Liver (tissue), 8 donors: ENCODE measurements at regions not wholly inside any gene's neighbourhood (a gene's known extent, or its start where the extent isn't known, plus 50 kb on each side); places are given as distances from the start of the nearest gene placed in this dataset.

ENCODE experiments used
- DNase-seq: peaks from one replicate; pipeline ENCODE4 v3.0.0-alpha.2; 2017; ENCODE audit warnings: low spot score
- H3K27ac ChIP-seq, 2 donors: one replicate each; pipeline ENCODE4 v1.7.0; 2013; ENCODE audit warnings: inconsistent platforms in 2 of 2, low read length in 2 of 2, control low read depth in 1 of 2, low read depth in 1 of 2, mild to moderate bottlenecking in 1 of 2
- H3K27me3 ChIP-seq, 4 donors: one replicate each; pipeline versions ENCODE4 v1.6.1 to v1.7.0; 2013; ENCODE audit warnings: low read length in 3 of 4, inconsistent platforms in 1 of 4, mild to moderate bottlenecking in 1 of 4, moderate library complexity in 1 of 4; ENCODE audit not compliant: control insufficient read depth in 4 of 4, insufficient read depth in 4 of 4
- H3K36me3 ChIP-seq, 4 donors: one replicate each; pipeline versions ENCODE4 v1.6.1 to v1.7.0; 2013; ENCODE audit warnings: low read length in 3 of 4, mild to moderate bottlenecking in 3 of 4, low read depth in 1 of 4, moderate library complexity in 1 of 4; ENCODE audit not compliant: control insufficient read depth in 4 of 4, insufficient read depth in 3 of 4
- H3K4me1 ChIP-seq, 4 donors: one replicate each; pipeline versions ENCODE4 v1.6.1 to v1.7.0; 2013; ENCODE audit warnings: low read length in 3 of 4, mild to moderate bottlenecking in 3 of 4, moderate library complexity in 1 of 4; ENCODE audit not compliant: control insufficient read depth in 4 of 4, insufficient read depth in 4 of 4
- H3K4me3 ChIP-seq, 3 donors: one replicate each; pipeline versions ENCODE4 v1.6.1 to v1.7.0; 2013; ENCODE audit warnings: low read length in 3 of 3, control low read depth in 1 of 3, low read depth in 1 of 3, mild to moderate bottlenecking in 1 of 3
- H3K9ac ChIP-seq, 2 donors: one replicate each; pipeline ENCODE4 v1.7.0; 2013; ENCODE audit warnings: low read length in 2 of 2, mild to moderate bottlenecking in 2 of 2, moderate library complexity in 2 of 2, control low read depth in 1 of 2, low read depth in 1 of 2
- H3K9me3 ChIP-seq, 4 donors: one replicate each; pipeline versions ENCODE4 v1.6.1 to v1.7.0; 2013; ENCODE audit warnings: low read length in 3 of 4; ENCODE audit not compliant: control insufficient read depth in 4 of 4
- EGR1 ChIP-seq, 2 donors: IDR thresholded peaks; 2 replicates each; pipeline ENCODE4 v1.6.1; 2016 to 2018; ENCODE audit warnings: antibody characterized with exemption in 2 of 2, low read depth in 2 of 2
- FOXA2 ChIP-seq: IDR thresholded peaks from 2 replicates; pipeline ENCODE4 v1.6.1; 2016; ENCODE audit warnings: antibody characterized with exemption
- GABPA ChIP-seq, 2 donors: IDR thresholded peaks in 1 of 2; conservative IDR thresholded peaks in 1 of 2; 2 replicates each; pipeline ENCODE4 v1.6.1; 2016; ENCODE audit warnings: antibody characterized with exemption in 2 of 2, mild to moderate bottlenecking in 1 of 2, moderate library complexity in 1 of 2
- HNF4A ChIP-seq, 2 donors: conservative IDR thresholded peaks; 2 replicates each; pipeline ENCODE4 v1.6.1; 2016; ENCODE audit warnings: antibody characterized with exemption in 2 of 2, mild to moderate bottlenecking in 2 of 2
- HNF4G ChIP-seq: IDR thresholded peaks from 2 replicates; pipeline ENCODE4 v1.6.1; 2016; ENCODE audit warnings: antibody characterized with exemption
- JUND ChIP-seq, 2 donors: IDR thresholded peaks; 2 replicates each; pipeline ENCODE4 v1.6.1; 2016; ENCODE audit warnings: antibody characterized with exemption in 2 of 2
- NR2F2 ChIP-seq: IDR thresholded peaks from 2 replicates; pipeline ENCODE4 v1.6.1; 2016; ENCODE audit warnings: antibody characterized with exemption
- RAD21 ChIP-seq, 2 donors: IDR thresholded peaks; 2 replicates each; pipeline ENCODE4 v1.6.1; 2016; ENCODE audit warnings: antibody characterized with exemption in 2 of 2, mild to moderate bottlenecking in 2 of 2
- RXRA ChIP-seq, 2 donors: IDR thresholded peaks; 2 replicates each; pipeline ENCODE4 v1.6.1; 2017 to 2018; ENCODE audit warnings: antibody characterized with exemption in 2 of 2, mild to moderate bottlenecking in 1 of 2
- TAF1 ChIP-seq: conservative IDR thresholded peaks from 2 replicates; pipeline ENCODE4 v1.6.1; 2016; ENCODE audit warnings: antibody characterized with exemption, mild to moderate bottlenecking
- YY1 ChIP-seq: IDR thresholded peaks from 2 replicates; pipeline ENCODE4 v1.6.1; 2016; ENCODE audit warnings: antibody characterized with exemption, mild to moderate bottlenecking
- whole genome bisulfite sequencing: extraction: QIAGEN DNeasy Blood & Tissue Kit; methylation state at CpG from one replicate; pipeline ENCODE4 v1.1.7; 2013; 5-methylcytosine and 5-hydroxymethylcytosine counted together
- TF ChIP-seq, protein P1 (sequence below): IDR thresholded peaks from 2 replicates; pipeline ENCODE4 v1.6.1; 2016; ENCODE audit warnings: antibody characterized with exemption
- TF ChIP-seq, protein P2 (sequence below): fragments of 150-350 bp; IDR thresholded peaks from 2 replicates; pipeline ENCODE4 v1.5.1; 2017; ENCODE audit warnings: improper control_type of control experiment, low read depth, low read length; ENCODE audit not compliant: missing input control
- TF ChIP-seq, protein P3 (sequence below): IDR thresholded peaks from 2 replicates; pipeline ENCODE4 v1.6.1; 2016; ENCODE audit warnings: antibody characterized with exemption
- TF ChIP-seq, protein P4 (sequence below): IDR thresholded peaks from 2 replicates; pipeline ENCODE4 v1.6.1; 2016; ENCODE audit warnings: antibody characterized with exemption, mild to moderate bottlenecking
- donor health status: healthy.
- donor health status: healthy.
- donor health status: healthy.
- donor health status: healthy.
- donor health status: healthy.

DNA sequence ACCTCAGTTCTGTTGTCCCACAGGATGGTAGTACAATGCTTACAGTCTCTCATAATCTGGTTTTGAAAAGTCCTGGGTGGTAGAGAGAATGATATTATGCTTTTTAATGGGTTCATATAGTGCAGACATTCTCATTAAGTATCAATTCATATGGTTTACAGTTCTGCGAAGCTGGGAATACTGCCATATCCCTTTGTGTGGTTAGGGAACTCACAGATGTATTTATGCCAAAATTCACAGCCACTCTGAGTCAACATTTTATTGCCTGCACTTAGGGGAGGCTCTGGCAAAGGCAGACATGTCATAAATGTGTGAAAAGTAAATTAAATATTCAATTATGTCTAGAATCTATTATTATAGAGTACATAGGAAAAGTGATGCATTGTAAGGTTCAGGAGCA is 808.2 kb downstream of the SUCLG1 start:
- H3K27ac ChIP-seq: no peak overlapping the region
- no peak overlapping the region for H3K4me3 ChIP-seq
- H3K9ac ChIP-seq: no peak overlapping the region
- WGBS: 74% methylated on average over 1 of the region's 1 CpG
- no peaks in the 10 kb centered on the region for H3K4me1 ChIP-seq
- TF ChIP-seq, protein P1, sequence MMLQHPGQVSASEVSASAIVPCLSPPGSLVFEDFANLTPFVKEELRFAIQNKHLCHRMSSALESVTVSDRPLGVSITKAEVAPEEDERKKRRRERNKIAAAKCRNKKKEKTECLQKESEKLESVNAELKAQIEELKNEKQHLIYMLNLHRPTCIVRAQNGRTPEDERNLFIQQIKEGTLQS: no peak
- TF ChIP-seq YY1 (no peak), HNF4G (no peak), HNF4A (conservative IDR thresholded peaks at IDR 0.05) (no peak), TAF1 (no peak), EGR1 (IDR thresholded peaks at IDR 0.05; ENCODE audit: low read depth in 2 of 2) (no peak), JUND (IDR thresholded peaks at IDR 0.05) (no peak), RXRA (IDR thresholded peaks at IDR 0.05) (no peak), RAD21 (IDR thresholded peaks at IDR 0.05) (no peak), FOXA2 (no peak)
- TF ChIP-seq, protein P2, sequence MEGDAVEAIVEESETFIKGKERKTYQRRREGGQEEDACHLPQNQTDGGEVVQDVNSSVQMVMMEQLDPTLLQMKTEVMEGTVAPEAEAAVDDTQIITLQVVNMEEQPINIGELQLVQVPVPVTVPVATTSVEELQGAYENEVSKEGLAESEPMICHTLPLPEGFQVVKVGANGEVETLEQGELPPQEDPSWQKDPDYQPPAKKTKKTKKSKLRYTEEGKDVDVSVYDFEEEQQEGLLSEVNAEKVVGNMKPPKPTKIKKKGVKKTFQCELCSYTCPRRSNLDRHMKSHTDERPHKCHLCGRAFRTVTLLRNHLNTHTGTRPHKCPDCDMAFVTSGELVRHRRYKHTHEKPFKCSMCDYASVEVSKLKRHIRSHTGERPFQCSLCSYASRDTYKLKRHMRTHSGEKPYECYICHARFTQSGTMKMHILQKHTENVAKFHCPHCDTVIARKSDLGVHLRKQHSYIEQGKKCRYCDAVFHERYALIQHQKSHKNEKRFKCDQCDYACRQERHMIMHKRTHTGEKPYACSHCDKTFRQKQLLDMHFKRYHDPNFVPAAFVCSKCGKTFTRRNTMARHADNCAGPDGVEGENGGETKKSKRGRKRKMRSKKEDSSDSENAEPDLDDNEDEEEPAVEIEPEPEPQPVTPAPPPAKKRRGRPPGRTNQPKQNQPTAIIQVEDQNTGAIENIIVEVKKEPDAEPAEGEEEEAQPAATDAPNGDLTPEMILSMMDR: no peak
- TF ChIP-seq, protein P3, sequence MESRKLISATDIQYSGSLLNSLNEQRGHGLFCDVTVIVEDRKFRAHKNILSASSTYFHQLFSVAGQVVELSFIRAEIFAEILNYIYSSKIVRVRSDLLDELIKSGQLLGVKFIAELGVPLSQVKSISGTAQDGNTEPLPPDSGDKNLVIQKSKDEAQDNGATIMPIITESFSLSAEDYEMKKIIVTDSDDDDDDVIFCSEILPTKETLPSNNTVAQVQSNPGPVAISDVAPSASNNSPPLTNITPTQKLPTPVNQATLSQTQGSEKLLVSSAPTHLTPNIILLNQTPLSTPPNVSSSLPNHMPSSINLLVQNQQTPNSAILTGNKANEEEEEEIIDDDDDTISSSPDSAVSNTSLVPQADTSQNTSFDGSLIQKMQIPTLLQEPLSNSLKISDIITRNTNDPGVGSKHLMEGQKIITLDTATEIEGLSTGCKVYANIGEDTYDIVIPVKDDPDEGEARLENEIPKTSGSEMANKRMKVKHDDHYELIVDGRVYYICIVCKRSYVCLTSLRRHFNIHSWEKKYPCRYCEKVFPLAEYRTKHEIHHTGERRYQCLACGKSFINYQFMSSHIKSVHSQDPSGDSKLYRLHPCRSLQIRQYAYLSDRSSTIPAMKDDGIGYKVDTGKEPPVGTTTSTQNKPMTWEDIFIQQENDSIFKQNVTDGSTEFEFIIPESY: no peak
- TF ChIP-seq, protein P4, sequence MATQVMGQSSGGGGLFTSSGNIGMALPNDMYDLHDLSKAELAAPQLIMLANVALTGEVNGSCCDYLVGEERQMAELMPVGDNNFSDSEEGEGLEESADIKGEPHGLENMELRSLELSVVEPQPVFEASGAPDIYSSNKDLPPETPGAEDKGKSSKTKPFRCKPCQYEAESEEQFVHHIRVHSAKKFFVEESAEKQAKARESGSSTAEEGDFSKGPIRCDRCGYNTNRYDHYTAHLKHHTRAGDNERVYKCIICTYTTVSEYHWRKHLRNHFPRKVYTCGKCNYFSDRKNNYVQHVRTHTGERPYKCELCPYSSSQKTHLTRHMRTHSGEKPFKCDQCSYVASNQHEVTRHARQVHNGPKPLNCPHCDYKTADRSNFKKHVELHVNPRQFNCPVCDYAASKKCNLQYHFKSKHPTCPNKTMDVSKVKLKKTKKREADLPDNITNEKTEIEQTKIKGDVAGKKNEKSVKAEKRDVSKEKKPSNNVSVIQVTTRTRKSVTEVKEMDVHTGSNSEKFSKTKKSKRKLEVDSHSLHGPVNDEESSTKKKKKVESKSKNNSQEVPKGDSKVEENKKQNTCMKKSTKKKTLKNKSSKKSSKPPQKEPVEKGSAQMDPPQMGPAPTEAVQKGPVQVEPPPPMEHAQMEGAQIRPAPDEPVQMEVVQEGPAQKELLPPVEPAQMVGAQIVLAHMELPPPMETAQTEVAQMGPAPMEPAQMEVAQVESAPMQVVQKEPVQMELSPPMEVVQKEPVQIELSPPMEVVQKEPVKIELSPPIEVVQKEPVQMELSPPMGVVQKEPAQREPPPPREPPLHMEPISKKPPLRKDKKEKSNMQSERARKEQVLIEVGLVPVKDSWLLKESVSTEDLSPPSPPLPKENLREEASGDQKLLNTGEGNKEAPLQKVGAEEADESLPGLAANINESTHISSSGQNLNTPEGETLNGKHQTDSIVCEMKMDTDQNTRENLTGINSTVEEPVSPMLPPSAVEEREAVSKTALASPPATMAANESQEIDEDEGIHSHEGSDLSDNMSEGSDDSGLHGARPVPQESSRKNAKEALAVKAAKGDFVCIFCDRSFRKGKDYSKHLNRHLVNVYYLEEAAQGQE: no peak
- H3K9me3 ChIP-seq: no peaks in the 10 kb centered on the region
- H3K36me3 ChIP-seq: no peaks in the 10 kb centered on the region
- no peaks in the 10 kb centered on the region for H3K27me3 ChIP-seq
- no peak for DNase-seq

DNA sequence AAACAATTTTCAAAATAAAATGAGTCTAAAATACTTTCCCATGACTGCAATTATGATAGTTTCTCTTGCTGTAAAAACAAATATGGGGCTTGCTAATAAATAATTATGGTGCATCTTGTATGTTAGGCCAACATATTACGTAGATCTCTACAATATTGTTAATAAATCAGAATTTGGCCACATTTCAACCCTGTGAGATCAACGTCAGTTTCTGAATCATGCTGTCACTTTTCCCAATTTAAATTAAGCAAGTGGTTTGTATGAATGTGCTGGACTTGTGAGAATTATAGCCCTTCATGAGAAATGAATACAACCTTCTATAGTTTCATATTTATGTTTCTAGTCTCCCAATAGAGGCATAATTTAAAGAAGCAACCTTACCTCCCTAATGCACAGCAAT is 808.9 kb downstream of the SUCLG1 start:
- TF ChIP-seq EGR1 (IDR thresholded peaks at IDR 0.05; ENCODE audit: low read depth in 2 of 2): no peak
- TF ChIP-seq, protein P4: no peak
- TF ChIP-seq NR2F2: no peak
- TF ChIP-seq, protein P2: no peak
- TF ChIP-seq, protein P3: no peak
- TF ChIP-seq, protein P1: no peak
- no peak for TF ChIP-seq JUND (IDR thresholded peaks at IDR 0.05)
- no peak for TF ChIP-seq GABPA (IDR thresholded peaks at IDR 0.05 in 1 of 2, conservative IDR thresholded peaks at IDR 0.05 in 1 of 2)
- Histone ChIP-seq H3K27me3 (no peaks in the 10 kb centered on the region), H3K4me1 (no peaks in the 10 kb centered on the region), H3K4me3 (no peak overlapping the region), H3K36me3 (no peaks in the 10 kb centered on the region), H3K9ac (no peak overlapping the region), H3K9me3 (no peaks in the 10 kb centered on the region), H3K27ac (no peak overlapping the region)
- 85% methylated on average over 2 of the region's 2 CpGs for whole genome bisulfite sequencing
- no peak for DNase-seq
